OCI-LY1 (cell line): ENCODE measurements at regions not wholly inside any gene's neighbourhood (a gene's known extent, or its start where the extent isn't known, plus 50 kb on each side); places are given as distances from the start of the nearest gene placed in this dataset.

ENCODE experiments used
- H2AFZ ChIP-seq: fragments of 200-600 bp; sonication (generic), shearing (Covaris generic); 2 replicates; pipeline ENCODE4 v1.6.0; 2014; ENCODE audit warnings: antibody characterized with exemption, mild to moderate bottlenecking, low read length
- H3F3A ChIP-seq: fragments of 200-600 bp; sonication (generic), shearing (Covaris generic); 2 replicates; pipeline ENCODE4 v1.6.0; 2014; ENCODE audit warnings: mild to moderate bottlenecking, antibody characterized with exemption, low read length, moderate library complexity; ENCODE audit not compliant: insufficient read depth
- H3K27ac ChIP-seq: fragments of 200-600 bp; sonication (generic); 2 replicates; pipeline ENCODE4 v1.5.1; 2014; ENCODE audit warnings: low read length, mixed run types, mild to moderate bottlenecking, low read depth; ENCODE audit not compliant: poor library complexity, severe bottlenecking
- H3K27me3 ChIP-seq: fragments of 200-600 bp; sonication (generic); 2 replicates; pipeline ENCODE4 v1.6.0; 2014; ENCODE audit warnings: antibody characterized with exemption, mild to moderate bottlenecking, low read length, moderate library complexity; ENCODE audit not compliant: insufficient read depth
- H3K36me3 ChIP-seq: fragments of 200-600 bp; sonication (generic); 2 replicates; pipeline ENCODE4 v1.6.1; 2014; ENCODE audit warnings: mild to moderate bottlenecking, antibody characterized with exemption, low read length, moderate library complexity, mixed read lengths; ENCODE audit not compliant: insufficient read depth
- H3K4me1 ChIP-seq: fragments of 200-600 bp; sonication (generic); 2 replicates; pipeline ENCODE4 v1.5.1; 2014; ENCODE audit warnings: mild to moderate bottlenecking, low read length, moderate library complexity; ENCODE audit not compliant: insufficient read depth, severe bottlenecking
- H3K4me2 ChIP-seq: fragments of 200-600 bp; sonication (generic), shearing (Covaris generic); 2 replicates; pipeline ENCODE4 v1.6.1; 2014; ENCODE audit warnings: low read length
- H3K4me3 ChIP-seq: fragments of 200-600 bp; sonication (generic); 2 replicates; pipeline ENCODE4 v1.5.1; 2014; ENCODE audit warnings: low read length, low read depth, mild to moderate bottlenecking, mixed read lengths; ENCODE audit not compliant: poor library complexity, severe bottlenecking
- H3K79me2 ChIP-seq: fragments of 200-600 bp; shearing (Covaris generic); 2 replicates; pipeline ENCODE4 v1.6.1; 2016; ENCODE audit warnings: mixed run types, low read length, mixed read lengths; ENCODE audit not compliant: insufficient read depth
- H3K9ac ChIP-seq: fragments of 200-600 bp; sonication (generic), shearing (Covaris generic); 2 replicates; pipeline ENCODE4 v1.6.1; 2014; ENCODE audit warnings: mild to moderate bottlenecking, low read length, mixed read lengths
- H3K9me2 ChIP-seq: fragments of 200-600 bp; sonication (generic), shearing (Covaris generic); 2 replicates; pipeline ENCODE4 v1.6.1; 2014; ENCODE audit warnings: low read depth, mild to moderate bottlenecking, low read length, mixed read lengths
- H3K9me3 ChIP-seq: fragments of 200-600 bp; shearing (Covaris generic); 2 replicates; pipeline ENCODE4 v1.6.1; 2014; ENCODE audit warnings: low read length, mixed read lengths
- H4K20me1 ChIP-seq: fragments of 200-600 bp; sonication (generic), shearing (Covaris generic); 2 replicates; pipeline ENCODE4 v1.6.0; 2016; ENCODE audit warnings: mild to moderate bottlenecking, low read length; ENCODE audit not compliant: insufficient read depth
- EZH2 ChIP-seq: fragments of 200-600 bp; sonication (generic), shearing (Covaris generic); IDR thresholded peaks from 2 replicates; pipeline ENCODE4 v1.8.0; 2017; ENCODE audit warnings: borderline replicate concordance, mixed run types, mild to moderate bottlenecking, antibody characterized with exemption, low read length, moderate library complexity, mixed read lengths
- TF ChIP-seq, protein P1 (sequence below): fragments of 200-600 bp; sonication (generic), shearing (Covaris generic); IDR thresholded peaks from 2 replicates; pipeline ENCODE4 v1.5.1; 2017; ENCODE audit warnings: mild to moderate bottlenecking, antibody characterized with exemption, low read length, moderate library complexity, mixed read lengths

- Histone ChIP-seq H3K27me3 (no peaks in the 10 kb centered on the region), H3K36me3 (no peaks in the 10 kb centered on the region), H3K27ac (no peak overlapping the region), H3K9me2 (no peaks in the 10 kb centered on the region), H4K20me1 (no peaks in the 10 kb centered on the region), H3K79me2 (no peaks in the 10 kb centered on the region), H3K4me2 (no peak overlapping the region), H3K4me3 (no peak overlapping the region), H3F3A (no peaks in the 10 kb centered on the region), H3K4me1 (no peaks in the 10 kb centered on the region), H3K9ac (no peak overlapping the region), H3K9me3 (no peaks in the 10 kb centered on the region), H2AFZ (no peak overlapping the region)
- no peak for TF ChIP-seq EZH2
- TF ChIP-seq, protein P1, sequence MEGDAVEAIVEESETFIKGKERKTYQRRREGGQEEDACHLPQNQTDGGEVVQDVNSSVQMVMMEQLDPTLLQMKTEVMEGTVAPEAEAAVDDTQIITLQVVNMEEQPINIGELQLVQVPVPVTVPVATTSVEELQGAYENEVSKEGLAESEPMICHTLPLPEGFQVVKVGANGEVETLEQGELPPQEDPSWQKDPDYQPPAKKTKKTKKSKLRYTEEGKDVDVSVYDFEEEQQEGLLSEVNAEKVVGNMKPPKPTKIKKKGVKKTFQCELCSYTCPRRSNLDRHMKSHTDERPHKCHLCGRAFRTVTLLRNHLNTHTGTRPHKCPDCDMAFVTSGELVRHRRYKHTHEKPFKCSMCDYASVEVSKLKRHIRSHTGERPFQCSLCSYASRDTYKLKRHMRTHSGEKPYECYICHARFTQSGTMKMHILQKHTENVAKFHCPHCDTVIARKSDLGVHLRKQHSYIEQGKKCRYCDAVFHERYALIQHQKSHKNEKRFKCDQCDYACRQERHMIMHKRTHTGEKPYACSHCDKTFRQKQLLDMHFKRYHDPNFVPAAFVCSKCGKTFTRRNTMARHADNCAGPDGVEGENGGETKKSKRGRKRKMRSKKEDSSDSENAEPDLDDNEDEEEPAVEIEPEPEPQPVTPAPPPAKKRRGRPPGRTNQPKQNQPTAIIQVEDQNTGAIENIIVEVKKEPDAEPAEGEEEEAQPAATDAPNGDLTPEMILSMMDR: no peak
Observed at GRCh38 chr10:131706952-131707351, 193.9 kb upstream of the PPP2R2D start.

GRCh38 chr10:131708225-131708880 lies 192.5 kb upstream of the PPP2R2D start:
- Histone ChIP-seq H2AFZ (no peak overlapping the region), H3K27me3 (no peaks in the 10 kb centered on the region), H4K20me1 (no peaks in the 10 kb centered on the region), H3K4me3 (no peak overlapping the region), H3K9me3 (no peaks in the 10 kb centered on the region), H3F3A (no peaks in the 10 kb centered on the region), H3K79me2 (no peaks in the 10 kb centered on the region), H3K9me2 (no peaks in the 10 kb centered on the region), H3K27ac (no peak overlapping the region), H3K4me1 (no peaks in the 10 kb centered on the region), H3K4me2 (no peak overlapping the region), H3K9ac (no peak overlapping the region), H3K36me3 (no peaks in the 10 kb centered on the region)
- no peak for TF ChIP-seq EZH2
- TF ChIP-seq, protein P1: no peak

DNA sequence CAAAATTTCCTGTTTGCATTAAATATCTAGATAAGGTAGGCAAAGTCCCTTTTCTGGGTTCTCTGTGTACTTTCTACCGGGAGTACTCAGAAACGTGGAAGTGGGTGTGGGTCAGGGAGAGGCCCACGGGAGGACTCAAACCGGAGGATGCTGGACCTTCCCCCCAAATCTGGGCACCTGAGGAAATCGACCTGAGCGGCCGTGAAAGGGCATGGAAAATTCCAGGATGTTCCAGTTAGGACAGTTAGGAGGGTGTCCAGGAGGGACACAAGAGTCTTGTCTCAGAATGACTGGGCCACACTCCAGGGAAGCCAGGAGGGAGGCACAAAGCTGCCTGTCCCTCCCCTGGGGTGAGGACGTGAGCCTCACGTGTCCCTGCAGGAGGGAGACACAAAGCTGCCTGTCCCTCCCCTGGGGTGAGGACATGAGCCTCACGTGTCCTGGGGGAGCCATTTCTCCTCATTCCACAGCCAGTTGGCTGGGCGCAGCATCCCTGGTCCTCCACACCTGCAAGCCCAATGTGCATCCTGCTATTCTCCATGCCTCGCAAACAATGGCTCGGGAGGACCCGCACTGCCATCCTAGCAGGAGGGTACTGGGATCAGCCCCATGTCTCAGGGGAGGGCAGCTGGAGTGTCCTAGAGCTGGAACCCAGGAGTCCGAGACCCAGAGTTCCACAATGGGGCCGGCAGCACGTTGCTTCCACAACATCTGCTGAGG lies 190.5 kb upstream of the PPP2R2D start:
- TF ChIP-seq EZH2: no peak
- TF ChIP-seq, protein P1: no peak
- Histone ChIP-seq H3F3A (no peaks in the 10 kb centered on the region), H3K27ac (no peak overlapping the region), H3K36me3 (no peaks in the 10 kb centered on the region), H3K9me3 (no peaks in the 10 kb centered on the region), H3K9me2 (no peaks in the 10 kb centered on the region), H3K27me3 (0 out of 2 replicates have a peak, but pooled peaks cover 3% of the 10 kb centered on the region), H2AFZ (no peak overlapping the region), H4K20me1 (no peaks in the 10 kb centered on the region), H3K4me2 (no peak overlapping the region), H3K4me3 (no peak overlapping the region), H3K9ac (no peak overlapping the region), H3K4me1 (no peaks in the 10 kb centered on the region), H3K79me2 (no peaks in the 10 kb centered on the region)
